ENCODE measurements at regions not wholly inside any gene's neighbourhood (a gene's known extent, or its start where the extent isn't known, plus 50 kb on each side); places are given as distances from the start of the nearest gene placed in this dataset.
"Not testable (repeated sequence)": the region's sequence is repeated elsewhere in the genome, so short reads cannot be mapped to it uniquely, and the experiment has no call there.

DNA sequence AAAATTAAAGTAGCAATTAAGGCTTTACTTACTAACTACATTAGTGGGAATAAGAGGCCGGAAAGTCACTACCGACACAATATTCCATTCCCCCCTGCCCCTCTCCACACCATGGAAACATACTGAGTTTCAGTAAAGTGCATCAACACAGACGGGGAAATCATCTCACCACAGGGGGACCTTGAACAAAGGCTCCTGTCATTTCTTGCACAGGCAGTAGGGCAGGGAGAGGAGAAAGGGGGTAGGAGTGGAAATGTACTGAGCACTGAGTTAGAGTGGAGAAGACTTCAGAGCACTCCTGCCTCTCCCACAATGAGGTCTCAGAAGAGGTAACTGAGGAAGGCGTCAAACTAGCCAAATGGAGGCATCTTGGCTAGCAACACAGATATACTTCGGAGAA is 1426.9 kb upstream of the EYS start:
- DNase-seq = no peak

DNA sequence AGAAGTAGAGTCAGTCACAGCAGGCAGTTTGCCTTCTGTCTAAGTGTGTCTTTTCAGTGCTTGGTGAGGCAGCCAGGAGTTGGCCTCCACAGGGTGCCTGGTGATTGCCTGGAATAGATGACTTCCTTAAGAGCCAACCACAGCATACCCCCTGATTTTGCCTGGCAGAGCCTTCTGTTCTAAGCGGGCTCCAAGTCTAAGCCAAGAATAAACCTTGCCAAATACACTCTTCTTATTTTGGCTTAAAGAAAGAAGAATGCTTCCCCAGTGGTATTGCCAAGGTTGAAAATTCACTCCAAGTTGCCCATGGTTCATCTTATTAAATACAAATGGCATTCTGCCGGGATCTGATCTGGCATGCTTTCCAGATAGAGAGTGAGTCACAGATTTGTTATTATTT is 1424.8 kb upstream of the EYS start:
- no peak for DNase-seq

DNA sequence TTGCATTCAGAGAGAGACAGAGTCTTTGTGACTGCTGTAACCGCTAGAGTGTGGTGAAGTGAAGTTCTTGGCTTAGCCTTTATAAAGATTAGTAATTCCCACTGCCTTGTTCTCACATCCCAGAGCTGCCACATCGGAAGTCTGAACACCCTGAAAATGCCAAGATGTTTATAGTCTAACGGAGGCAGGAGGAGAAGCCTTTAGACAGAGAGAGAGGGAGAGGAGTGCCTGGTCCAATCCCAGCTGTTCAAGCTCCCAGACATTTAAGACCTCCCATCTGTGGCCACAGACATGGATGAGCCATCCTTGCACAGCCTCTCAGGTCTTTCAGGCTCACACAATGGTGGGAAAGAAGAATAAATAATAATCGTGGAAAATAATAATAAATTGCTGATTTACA is 1422.8 kb upstream of the EYS start:
- DNase-seq = no peak

DNA sequence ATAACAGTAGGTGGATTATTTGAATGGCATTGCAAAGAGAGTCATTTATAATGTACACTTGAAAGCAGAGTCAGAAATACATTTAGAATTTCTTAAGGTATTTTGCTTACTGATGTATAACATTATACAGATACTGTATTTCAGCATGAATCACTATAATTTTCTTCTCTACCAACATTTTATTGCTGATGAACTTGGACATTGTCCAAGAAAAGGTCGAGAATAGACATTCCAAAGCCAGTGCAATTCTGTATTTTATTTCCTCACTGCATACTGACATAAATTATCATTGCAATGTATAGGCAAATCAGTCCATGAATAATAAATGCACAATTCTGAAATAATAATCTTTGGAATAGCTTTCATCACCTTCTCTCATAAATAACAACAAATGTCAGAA is 1420.0 kb upstream of the EYS start:
- DNase-seq = no peak

DNA sequence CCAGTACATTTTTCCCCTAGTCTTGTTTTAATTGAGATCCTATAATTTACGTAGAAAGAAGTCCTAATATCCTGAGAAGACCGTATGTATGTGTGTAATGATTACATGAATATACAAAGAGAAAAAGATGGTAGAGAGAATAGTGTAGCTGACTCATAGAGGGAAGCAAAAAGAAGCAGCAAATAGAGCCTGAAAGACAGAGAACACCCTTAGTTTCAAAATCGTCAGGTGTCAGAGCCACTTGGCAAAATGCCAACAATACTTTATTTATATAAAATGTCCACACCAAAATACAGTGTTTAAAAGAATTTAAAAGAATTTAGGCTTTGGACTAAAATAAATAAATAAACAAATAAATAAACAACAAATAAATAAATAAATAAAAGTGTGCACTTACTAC is 1414.1 kb upstream of the EYS start:
- no peak for DNase-seq

DNA sequence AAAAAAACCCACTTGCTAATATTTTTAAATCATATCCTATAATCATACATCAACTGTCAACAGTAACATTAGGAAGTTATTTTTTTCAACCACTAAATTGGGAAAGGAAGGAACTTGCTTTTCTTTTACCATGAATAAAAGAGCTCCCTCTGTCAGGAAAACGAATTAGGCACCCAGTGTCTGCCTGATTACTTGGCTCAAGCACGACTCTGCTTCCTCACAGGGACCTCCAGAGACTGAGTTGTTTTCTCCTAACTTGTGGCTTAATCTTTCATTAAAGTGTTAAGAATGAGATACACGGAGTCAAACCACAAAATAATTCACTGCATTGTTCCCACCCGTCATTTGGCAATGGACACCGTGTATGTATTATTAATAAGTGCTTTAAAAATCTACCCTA is 1405.1 kb upstream of the EYS start:
- DNase-seq = no peak

DNA sequence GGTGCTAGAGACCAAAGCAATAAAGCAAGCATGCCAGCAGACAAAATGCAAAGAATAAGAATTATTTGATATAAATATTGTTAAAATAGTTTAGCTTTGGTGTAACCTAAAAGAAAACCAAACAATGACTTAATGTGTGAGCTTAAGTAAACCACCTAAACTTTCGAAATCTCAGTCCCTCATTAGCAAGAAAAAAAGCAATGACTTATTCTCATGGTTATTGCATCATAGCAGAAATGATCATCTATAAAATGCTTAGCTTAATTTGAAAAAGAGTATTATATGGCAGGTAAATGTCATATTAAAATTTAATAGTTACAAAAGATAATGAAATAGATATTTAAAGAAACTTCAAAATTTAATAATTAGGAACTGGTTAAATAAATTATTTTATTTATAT is 1395.7 kb upstream of the EYS start:
- no peak for DNase-seq

DNA sequence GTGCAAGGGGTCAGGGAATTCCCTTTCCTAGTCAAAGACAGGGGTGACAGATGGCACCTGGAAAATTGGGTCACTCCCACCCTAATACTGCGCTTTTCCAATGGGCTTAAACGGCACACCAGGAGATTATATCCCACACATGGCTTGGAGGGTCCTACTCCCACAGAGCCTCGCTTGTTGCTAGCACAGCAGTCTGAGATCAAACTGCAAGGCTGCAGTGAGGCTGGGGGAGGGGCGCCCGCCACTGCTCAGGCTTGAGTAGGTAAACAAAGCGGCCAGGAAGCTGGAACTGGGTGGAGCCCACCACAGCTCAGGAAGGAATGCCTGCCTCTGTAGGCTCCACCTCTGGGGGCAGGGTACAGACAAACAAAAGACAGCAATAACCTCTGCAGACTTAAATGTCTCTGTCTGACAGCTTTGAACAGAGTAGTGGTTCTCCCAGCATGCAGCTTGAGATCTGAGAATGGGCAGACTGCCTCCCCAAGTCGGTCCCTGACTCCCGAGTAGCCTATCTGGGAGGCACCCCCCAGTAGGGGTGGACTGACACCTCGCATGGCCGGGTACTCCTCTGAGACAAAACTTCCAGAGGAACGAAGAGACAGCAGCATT is 1388.7 kb upstream of the EYS start:
- DNase-seq = not testable (repeated sequence)

DNA sequence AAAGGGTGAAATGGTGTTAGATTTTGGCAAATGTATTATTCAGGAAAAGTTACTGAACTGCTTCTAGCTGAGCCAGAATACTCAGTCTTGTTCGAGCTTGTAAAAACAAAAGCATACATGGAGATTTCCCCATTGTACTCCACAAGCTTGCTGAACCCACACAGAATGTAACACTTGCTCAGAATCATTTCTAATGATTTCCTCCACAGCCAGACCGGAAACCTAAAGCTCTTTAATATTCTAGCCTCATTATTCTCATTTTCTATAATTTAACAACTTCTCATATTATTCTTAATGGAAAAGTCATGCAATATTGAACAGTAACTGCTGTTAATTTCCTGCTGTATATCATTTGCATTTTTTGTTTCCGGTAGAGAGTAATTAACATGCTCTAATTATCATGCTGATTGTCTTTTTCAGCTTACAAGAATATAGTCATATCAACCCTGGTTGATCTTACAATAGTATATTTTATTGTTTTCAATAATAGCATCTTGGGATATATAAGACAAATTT is 1387.5 kb upstream of the EYS start:
- no peak for DNase-seq

DNA sequence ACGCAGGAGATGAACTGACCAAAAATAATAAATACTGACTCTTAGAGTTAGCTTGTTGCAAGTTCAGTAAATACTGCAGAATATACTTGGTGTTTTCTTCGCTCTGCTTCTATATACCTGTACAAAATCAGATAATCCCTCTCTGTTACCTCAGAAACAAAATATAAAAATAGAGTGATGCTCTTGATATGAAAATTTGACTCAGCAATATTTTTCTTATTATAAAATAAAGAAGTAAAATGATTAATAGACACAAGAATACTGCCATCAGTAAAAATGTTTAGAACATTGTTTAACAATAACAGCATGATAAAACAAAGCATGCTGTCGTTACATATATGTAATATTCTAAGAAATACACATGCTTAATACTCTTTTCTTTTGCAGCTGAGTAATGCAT is 1366.9 kb upstream of the EYS start:
- DNase-seq = no peak

DNA sequence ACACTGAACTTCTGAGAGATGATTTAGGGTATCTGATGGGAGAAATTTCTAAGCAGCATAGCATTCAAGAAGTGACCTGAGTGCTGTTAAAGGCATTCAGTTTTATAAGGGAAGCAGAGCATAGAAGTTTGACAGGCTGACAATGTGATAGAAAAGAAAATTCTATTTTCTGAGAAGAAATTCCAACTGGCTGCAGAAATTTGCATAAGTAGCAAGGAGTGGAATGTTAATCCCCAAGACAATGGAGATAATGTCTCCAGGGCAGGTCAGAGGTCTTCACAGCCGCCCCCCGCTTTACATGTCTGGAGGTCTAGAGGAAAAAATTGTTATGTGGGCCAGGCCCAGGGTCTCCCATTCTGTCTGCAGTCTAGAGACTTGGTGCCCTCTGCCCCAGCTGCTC is 1361.8 kb upstream of the EYS start:
- DNase-seq = no peak

DNA sequence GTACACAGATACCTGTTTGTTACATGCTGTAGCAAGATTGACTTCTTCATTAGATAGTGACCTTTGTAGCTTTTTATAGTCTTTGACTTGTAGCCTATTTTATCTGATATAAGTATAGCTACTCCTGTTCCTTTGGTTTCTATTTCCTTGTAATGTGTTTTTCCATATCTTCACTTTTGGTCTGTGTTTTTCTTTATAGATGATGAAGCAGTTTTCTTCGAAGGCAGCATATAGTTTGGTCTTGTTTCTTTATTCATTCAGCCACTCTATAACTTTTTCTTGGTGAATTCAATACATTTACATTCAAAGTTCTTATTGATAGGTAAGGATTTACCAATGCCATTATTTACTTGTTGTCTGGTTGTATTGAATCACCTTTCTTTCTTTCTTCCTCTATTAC is 1357.3 kb upstream of the EYS start:
- DNase-seq = no peak

DNA sequence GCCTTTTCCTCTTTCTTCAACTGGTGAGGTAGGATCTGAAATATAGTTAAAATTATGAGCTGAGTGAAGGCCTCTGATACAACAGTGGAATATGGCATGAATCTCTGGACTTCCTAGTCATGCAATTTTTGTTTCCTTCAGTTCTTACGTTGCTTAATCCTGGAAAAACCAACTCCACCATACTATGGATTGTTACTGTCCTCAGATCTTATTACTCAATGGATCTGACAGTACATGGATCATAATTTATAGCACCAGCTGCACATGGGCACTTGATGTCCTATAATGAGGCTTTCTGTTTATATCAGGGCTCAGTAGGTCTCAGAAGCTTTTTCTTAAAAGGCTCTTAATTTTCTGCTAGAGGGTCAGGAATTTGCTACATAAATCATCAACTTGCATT is 1341.0 kb upstream of the EYS start:
- no peak for DNase-seq

DNA sequence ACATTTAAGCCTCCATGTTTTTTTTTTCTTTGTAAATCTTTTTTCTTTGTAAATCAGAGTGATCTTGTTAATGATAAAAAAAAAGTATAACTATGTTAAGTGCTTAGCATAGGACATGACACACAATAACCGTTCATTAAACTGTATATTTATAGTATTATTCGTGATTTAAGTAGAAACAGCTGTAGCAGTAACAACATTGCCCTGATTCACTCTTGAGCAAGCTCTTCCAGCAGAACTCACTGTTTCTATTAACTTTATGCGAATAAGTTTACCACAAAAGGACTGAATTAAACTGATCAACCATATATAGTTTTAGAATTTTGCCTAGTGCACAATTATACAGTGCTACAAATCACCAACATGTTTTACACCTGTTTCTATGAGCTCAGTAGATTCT is 1338.0 kb upstream of the EYS start:
- DNase-seq = no peak

DNA sequence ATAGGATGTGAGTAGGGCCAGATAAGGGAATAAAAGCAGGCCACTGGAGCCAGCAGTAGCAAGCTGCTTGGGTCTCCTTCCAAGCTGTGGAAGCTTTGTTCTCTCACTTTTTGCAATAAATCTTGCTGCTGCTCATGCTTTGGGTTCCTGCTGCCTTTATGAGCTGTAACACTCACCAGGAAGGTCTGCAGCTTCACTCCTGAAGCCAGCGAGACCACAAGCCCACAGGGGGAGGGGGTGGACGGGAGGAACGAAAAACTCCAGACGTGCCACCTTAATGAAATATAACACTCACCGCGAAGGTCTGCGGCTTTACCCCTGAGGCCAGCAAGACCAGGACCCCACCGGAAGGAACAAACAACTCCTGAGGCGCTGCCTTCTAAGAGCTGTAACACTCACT is 1324.4 kb upstream of the EYS start:
- DNase-seq = peak; percentile 42

DNA sequence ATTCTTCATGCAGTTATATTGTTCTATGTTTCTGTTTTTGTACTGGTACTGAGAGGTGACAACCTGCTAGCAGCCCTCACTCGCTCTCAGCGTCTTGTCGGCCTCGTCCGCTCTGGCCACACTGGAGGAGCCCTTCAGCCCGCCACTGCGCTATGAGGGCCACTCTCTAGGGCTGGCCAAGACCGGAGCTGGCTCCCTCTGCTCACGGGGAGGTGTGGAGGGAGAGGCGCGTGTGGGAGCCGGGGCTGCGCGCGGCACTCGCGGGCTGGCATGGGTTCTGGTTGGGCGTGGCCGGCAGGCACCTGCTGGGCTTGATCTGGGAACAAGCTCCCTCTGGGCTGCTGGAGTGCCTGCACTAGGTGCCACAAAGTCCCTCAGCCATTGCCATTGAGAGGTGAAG is 1323.8 kb upstream of the EYS start:
- no peak for DNase-seq

DNA sequence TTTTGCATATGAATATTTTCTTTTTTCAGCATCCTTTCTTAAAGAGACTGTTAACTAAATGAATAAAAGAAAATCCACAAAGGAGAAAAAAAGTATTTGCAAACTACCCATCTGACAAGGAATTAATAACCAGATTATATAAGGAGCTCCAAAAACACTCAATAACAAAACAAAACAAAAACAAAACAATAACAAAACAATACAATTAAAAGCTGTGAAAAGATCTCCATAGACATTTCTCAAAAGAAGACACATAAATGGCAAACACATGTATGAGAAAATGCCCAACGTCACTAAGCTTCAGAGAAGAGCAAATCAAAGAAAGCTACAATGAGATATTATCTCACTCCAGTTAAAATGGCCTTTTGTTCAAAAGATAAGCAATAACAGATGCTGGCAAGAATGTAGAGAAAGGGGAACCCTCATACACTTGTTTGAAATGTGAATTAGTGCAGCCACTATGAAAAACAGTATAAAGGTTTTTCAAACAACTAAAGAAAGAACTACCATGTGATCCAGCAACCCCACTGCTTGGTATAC is 1310.0 kb upstream of the EYS start:
- DNase-seq = no peak

DNA sequence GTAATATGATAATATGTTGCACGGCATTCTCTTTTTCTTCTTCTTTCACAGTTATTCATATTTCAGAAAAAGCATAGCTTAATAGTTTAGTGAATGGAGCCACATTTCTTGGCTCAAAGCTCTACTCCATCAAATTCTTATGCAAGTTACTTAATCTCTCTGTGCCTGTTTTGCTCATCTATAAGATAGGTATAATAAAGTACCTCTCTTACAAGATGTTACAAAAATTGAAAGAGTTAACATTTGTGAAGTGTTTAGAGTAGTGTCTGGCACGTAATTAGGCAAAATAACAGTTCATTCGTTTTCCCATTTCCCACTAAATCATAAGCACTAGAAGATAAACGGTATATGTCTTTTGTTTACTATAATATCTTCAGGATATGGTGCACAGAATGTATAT is 1304.4 kb upstream of the EYS start:
- DNase-seq = no peak

DNA sequence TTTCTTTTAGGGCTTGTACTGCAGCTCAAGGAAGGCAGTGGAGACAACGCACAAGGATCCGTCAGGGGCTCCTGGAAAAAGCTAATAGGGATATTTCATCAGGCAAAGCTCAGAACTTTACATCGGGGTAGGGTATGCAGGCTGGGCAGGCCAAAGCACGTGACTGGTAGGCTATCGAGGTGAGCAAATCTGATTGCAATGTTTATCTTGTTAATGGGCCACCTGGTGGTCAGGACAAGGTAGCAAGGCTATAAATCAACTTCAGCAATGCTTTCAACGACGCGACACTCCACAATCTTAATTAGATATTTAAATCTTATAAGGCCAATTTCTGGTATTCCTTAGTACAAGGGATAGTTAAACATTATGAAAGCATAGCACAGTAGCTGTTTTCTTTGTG is 1302.8 kb upstream of the EYS start:
- peak; percentile 5 for DNase-seq

DNA sequence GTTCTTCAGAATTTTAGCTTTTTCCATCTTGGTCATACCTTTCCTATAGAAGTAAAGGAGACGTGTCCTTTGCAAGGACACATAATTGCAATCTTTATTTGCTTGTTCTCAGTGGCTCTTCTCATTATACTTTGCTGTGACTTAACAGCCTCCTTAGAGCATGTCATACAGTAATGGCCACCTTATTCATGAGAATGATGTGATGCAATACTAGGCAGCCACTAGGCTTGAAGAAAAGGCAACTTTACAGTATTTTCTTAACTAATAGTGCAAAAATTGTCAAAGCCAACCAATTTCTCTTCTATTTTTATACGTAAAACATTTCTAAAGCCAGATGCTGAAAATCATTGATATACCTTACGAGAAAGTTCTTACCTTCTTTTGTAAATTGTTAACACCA is 1296.8 kb upstream of the EYS start:
- no peak for DNase-seq

DNA sequence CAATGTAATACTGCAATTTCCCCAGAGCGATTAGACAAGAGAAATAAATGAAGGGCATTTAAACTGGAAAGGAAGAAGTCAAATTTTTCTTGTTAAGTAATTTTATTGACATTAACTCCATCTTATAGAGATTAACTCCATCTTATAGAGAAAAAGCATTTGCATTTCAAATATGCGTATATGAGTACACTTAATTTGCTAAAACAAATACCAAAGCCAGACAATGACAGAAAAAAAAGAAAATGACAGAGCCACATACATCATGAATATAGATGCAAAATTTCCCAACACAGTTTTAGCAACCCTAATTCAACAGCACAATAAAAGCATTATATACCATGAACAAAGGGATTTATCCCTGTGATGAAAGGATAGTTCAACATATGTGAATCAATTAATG is 1293.1 kb upstream of the EYS start:
- no peak for DNase-seq

DNA sequence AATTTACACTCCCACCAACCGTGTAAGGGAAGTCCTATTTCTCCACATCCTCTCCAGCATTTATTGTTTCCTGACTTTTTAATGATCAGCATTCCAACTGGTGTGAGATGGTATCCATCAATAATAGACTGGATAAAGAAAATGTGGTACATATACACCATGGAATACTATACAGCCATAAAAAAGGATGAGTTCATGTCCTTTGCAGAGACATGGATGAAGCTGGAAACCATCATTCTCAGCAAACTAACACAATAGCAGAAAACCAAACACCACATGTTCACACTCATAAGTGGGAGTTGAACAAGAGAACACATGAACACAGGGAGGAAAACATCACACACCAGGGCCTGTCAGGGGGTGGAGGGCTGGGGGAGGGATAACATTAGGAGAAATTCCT is 1290.6 kb upstream of the EYS start:
- DNase-seq = not testable (repeated sequence)

DNA sequence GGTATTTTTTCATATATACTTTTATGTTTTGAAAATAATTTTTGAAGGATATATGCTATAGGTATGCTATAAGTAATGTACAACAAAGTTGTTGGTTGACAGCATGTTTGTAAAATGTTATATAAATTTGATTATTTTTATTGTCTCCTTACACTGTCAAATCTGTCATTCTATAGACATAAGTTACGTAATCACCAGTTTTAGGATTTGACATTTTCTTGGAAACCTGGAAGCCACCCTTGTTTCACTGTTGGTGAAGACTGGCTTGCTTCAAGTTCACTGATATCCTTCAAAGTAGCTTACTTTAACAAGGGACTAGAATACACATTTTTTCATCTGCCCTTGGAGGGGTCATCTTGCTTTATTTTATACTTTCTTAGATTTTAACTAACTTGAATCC is 1288.6 kb upstream of the EYS start:
- no peak for DNase-seq

DNA sequence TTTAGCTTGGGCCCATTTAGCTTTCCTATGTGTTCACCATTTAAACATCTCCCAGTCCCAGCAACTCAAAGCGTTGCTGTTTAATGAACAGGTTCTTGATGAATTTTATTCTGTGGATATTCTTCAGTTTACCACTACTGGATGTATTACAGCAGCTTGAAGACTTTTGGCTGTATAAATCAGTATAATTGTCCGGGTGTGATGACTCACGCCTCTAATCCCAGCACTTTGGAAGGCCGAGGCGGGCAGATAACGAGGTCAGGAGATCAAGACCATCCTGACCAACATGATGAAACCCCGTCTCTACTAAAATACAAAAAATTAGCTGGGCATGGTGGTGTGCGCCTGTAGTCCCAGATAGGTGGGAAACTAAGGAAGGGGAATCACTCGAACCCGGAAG is 1286.7 kb upstream of the EYS start:
- DNase-seq = not testable (repeated sequence)

DNA sequence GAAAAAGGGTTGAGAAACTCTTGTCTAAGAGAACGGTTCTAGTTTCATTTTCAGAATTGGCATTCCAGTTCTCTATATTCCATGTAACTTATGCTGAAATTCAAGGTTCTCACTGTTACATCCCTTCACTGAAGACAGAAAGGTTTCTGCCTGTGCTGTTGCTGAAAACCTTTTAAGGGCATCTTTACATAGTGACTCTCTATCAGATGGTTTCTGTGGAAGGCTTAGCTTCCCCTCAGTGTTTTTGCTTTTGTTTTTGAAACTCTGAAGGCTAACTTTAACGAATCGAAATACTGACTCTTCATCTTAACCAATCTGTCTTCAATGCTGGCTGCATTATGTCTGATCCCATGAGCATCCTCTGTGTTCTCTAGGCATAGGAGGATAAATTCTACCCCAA is 1286.2 kb upstream of the EYS start:
- DNase-seq = no peak

DNA sequence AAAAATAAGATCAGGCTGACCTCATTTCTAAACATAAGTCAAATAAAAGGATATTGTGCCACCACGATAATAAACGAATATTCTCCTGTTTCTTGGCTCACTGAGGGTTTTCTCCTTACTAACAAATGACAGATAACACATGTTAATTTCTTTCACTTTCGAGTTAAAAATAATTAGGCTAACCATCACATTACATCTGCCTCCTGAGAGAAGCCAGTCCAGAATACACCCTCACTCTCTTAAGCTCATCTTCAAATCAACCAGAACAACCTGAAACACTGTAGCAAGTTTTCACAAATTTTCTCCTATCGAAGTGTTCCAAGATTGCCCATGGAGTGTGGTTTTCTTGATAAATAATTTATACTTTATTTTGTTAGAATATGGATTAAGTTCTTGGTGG is 1285.6 kb upstream of the EYS start:
- no peak for DNase-seq
